Neural cell (in vitro differentiated cells): ENCODE measurements at regions not wholly inside any gene's neighbourhood (a gene's known extent, or its start where the extent isn't known, plus 50 kb on each side); places are given as distances from the start of the nearest gene placed in this dataset.

Experiments used
- H2AFZ ChIP-seq: fragments of 200-600, 300-800 bp; sonication (generic), shearing (Covaris generic); 2 replicates; pipeline ENCODE4 v1.6.0; 2014; ENCODE audit warnings: low read depth, mild to moderate bottlenecking, antibody characterized with exemption, low read length, moderate library complexity
- H3F3A ChIP-seq: fragments of 200-600 bp; shearing (Covaris generic); 2 replicates; pipeline ENCODE4 v1.6.1; 2016; ENCODE audit warnings: mild to moderate bottlenecking, moderate library complexity, mixed read lengths, antibody characterized with exemption, low read length; ENCODE audit not compliant: insufficient read depth, poor library complexity, severe bottlenecking
- H3K27ac ChIP-seq: fragments of 200-600, 300-800 bp; sonication (generic), shearing (Covaris generic); 2 replicates; pipeline ENCODE4 v1.5.1; 2014; ENCODE audit warnings: mild to moderate bottlenecking, low read length, moderate library complexity
- H3K27me3 ChIP-seq: fragments of 300-800, 200-600 bp; sonication (generic), shearing (Covaris generic); 2 replicates; pipeline ENCODE4 v1.6.0; 2014; ENCODE audit warnings: mild to moderate bottlenecking, low read depth, low read length, moderate library complexity; ENCODE audit not compliant: insufficient read depth
- H3K36me3 ChIP-seq: fragments of 300-800, 200-600 bp; sonication (generic), shearing (Covaris generic); 2 replicates; pipeline ENCODE4 v1.5.1; 2014; ENCODE audit warnings: mild to moderate bottlenecking, antibody characterized with exemption, low read length, moderate library complexity; ENCODE audit not compliant: insufficient read depth
- H3K4me2 ChIP-seq: fragments of 300-800, 200-600 bp; sonication (generic), shearing (Covaris generic); 2 replicates; pipeline ENCODE4 v1.6.0; 2014; ENCODE audit warnings: mild to moderate bottlenecking, low read length
- H3K4me3 ChIP-seq: fragments of 300-800, 200-600 bp; sonication (generic), shearing (Covaris generic); 2 replicates; pipeline ENCODE4 v1.5.1; 2014; ENCODE audit warnings: mild to moderate bottlenecking, low read length, moderate library complexity
- H3K79me2 ChIP-seq: fragments of 200-600 bp; shearing (Covaris generic); replicated peaks from 2 replicates; pipeline ENCODE4 v1.6.0; 2014; ENCODE audit warnings: mild to moderate bottlenecking, low read length, moderate library complexity; ENCODE audit not compliant: insufficient read depth
- H3K9ac ChIP-seq: fragments of 300-800, 200-600 bp; sonication (generic), shearing (Covaris generic); 2 replicates; pipeline ENCODE4 v1.6.1; 2016; ENCODE audit warnings: mild to moderate bottlenecking, low read length, mixed read lengths
- H3K9me2 ChIP-seq: fragments of 200-600 bp; shearing (Covaris generic); 2 replicates; pipeline ENCODE4 v1.6.1; 2016; ENCODE audit warnings: mild to moderate bottlenecking, low read length, mixed read lengths; ENCODE audit not compliant: insufficient read depth
- H3K9me3 ChIP-seq: fragments of 200-600, 300-800 bp; sonication (generic), shearing (Covaris generic); 2 replicates; pipeline ENCODE4 v1.6.1; 2016; ENCODE audit warnings: mild to moderate bottlenecking, mixed run types, low read length, moderate library complexity, mixed read lengths
- H4K20me1 ChIP-seq: fragments of 200-600 bp; shearing (Covaris generic); 2 replicates; pipeline ENCODE4 v1.6.1; 2016; ENCODE audit warnings: mild to moderate bottlenecking, mixed run types; ENCODE audit not compliant: insufficient read depth
- CTCF ChIP-seq: fragments of 450-650 bp; IDR thresholded peaks from 2 replicates; pipeline ENCODE4 v1.5.1; 2014; ENCODE audit warnings: antibody characterized with exemption, mild to moderate bottlenecking, moderate library complexity; ENCODE audit not compliant: poor library complexity, severe bottlenecking
- EP300 ChIP-seq: fragments of 450-650 bp; conservative IDR thresholded peaks from 2 replicates; pipeline ENCODE4 v1.6.1; 2014; ENCODE audit warnings: antibody characterized with exemption, mild to moderate bottlenecking, moderate library complexity; ENCODE audit not compliant: poor library complexity, severe bottlenecking
- EZH2 ChIP-seq: fragments of 200-600, 300-800 bp; shearing (Covaris generic), sonication (generic); IDR thresholded peaks from 2 replicates; pipeline ENCODE4 v1.6.1; 2014; ENCODE audit warnings: antibody characterized with exemption, low read length, borderline replicate concordance, mild to moderate bottlenecking; ENCODE audit not compliant: insufficient read depth, poor library complexity, severe bottlenecking
- MXI1 ChIP-seq: fragments of 450-650 bp; conservative IDR thresholded peaks from 2 replicates; pipeline ENCODE4 v1.6.1; 2014; ENCODE audit warnings: antibody characterized with exemption, mild to moderate bottlenecking; ENCODE audit not compliant: poor library complexity, severe bottlenecking
- POLR2AphosphoS5 ChIP-seq: IDR thresholded peaks from 2 replicates; pipeline ENCODE4 v1.6.1; 2012
- RAD21 ChIP-seq: fragments of 450-650 bp; conservative IDR thresholded peaks from 2 replicates; pipeline ENCODE4 v1.6.1; 2014; ENCODE audit warnings: antibody characterized with exemption, mild to moderate bottlenecking, moderate library complexity
- REST ChIP-seq: IDR thresholded peaks from 2 replicates; pipeline ENCODE4 v1.6.1; 2012; ENCODE audit warnings: borderline replicate concordance
- SMC3 ChIP-seq: fragments of 450-650 bp; conservative IDR thresholded peaks from 2 replicates; pipeline ENCODE4 v1.6.1; 2014; ENCODE audit warnings: antibody characterized with exemption, mild to moderate bottlenecking, moderate library complexity; ENCODE audit not compliant: poor library complexity
- TAF1 ChIP-seq: IDR thresholded peaks from 2 replicates; pipeline ENCODE4 v1.6.1; 2012; ENCODE audit warnings: low read depth

DNA sequence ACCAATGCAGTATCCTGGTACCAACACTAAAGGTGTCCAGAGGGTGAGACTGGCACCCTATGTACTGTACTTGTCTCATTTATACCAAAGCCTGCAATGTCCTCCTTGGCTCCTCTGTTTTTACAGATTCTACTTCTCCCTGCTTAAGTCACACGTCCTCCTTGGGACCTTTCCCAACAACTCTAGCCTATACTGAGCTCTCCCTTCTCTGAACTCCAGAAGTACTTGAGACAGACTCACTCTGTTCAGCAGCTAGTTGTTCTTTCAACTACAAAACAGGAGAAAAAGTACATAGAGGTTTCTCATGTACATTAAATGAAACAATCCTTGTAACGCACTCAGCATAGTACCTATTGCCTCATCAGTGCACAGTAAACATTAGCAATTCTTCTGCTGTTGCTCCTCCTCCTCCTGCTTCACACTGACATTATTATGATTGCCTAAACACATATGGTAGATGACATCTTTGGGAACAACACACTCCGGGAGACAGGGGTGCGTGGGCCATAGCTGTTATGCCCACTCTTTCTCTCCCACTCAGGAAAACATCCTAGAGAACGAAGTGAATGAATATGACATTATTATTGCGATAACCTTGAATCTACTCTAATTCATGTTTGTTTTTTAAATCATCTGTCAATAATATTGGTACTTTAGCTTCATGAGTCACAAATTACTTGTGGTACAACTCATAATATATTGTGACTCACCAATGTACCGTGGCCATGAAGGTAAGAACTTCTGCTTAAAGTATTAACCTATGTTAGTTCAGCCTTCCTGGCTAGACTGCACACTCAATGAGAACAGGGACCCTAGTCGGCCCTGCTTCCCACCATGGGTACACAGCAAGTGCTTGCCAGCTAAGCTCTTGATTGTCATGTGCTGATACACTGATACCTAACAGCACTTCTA, 180.3 kb upstream of the ADRA1B start:
- Histone ChIP-seq H2AFZ (no peak overlapping the region), H3K79me2 (no peaks in the 10 kb centered on the region), H3K4me2 (no peak overlapping the region), H3K9ac (no peak overlapping the region), H3K36me3 (no peaks in the 10 kb centered on the region), H3K27me3 (no peaks in the 10 kb centered on the region), H3K27ac (no peak overlapping the region), H3K4me3 (no peak overlapping the region), H3K9me3 (no peaks in the 10 kb centered on the region), H3F3A (no peaks in the 10 kb centered on the region), H4K20me1 (no peaks in the 10 kb centered on the region), H3K9me2 (no peaks in the 10 kb centered on the region)
- no peak for TF ChIP-seq CTCF
- TF ChIP-seq TAF1, result no peak
- TF ChIP-seq POLR2AphosphoS5, result no peak
- TF ChIP-seq RAD21, result no peak
- no peak for TF ChIP-seq SMC3
- TF ChIP-seq MXI1, result no peak
- TF ChIP-seq EP300, result no peak
- no peak for TF ChIP-seq REST
- TF ChIP-seq EZH2, result no peak

GRCh38 chr5:159736844-159737243, 179.4 kb upstream of the ADRA1B start:
- no peaks in the 10 kb centered on the region for H3K9me2 ChIP-seq
- no peaks in the 10 kb centered on the region for H3K27me3 ChIP-seq
- H3K79me2 ChIP-seq, result no peaks in the 10 kb centered on the region
- H2AFZ ChIP-seq, result no peak overlapping the region
- no peaks in the 10 kb centered on the region for H3K36me3 ChIP-seq
- no peak for TF ChIP-seq MXI1
- TF ChIP-seq EZH2, result no peak
- no peak for TF ChIP-seq EP300
- no peak for TF ChIP-seq CTCF
- no peak for TF ChIP-seq POLR2AphosphoS5
- no peaks in the 10 kb centered on the region for H3F3A ChIP-seq
- no peaks in the 10 kb centered on the region for H4K20me1 ChIP-seq
- no peaks in the 10 kb centered on the region for H3K9me3 ChIP-seq
- H3K9ac ChIP-seq, result no peak overlapping the region
- H3K4me3 ChIP-seq, result no peak overlapping the region
- H3K27ac ChIP-seq, result no peak overlapping the region
- no peak overlapping the region for H3K4me2 ChIP-seq
